Neural cell (in vitro differentiated cells): ENCODE measurements at regions not wholly inside any gene's neighbourhood (a gene's known extent, or its start where the extent isn't known, plus 50 kb on each side); places are given as distances from the start of the nearest gene placed in this dataset.

ENCODE experiments used
- H2AFZ ChIP-seq: fragments of 200-600, 300-800 bp; sonication (generic), shearing (Covaris generic); 2 replicates; pipeline ENCODE4 v1.6.0; 2014; ENCODE audit warnings: low read depth, mild to moderate bottlenecking, antibody characterized with exemption, low read length, moderate library complexity
- H3F3A ChIP-seq: fragments of 200-600 bp; shearing (Covaris generic); 2 replicates; pipeline ENCODE4 v1.6.1; 2016; ENCODE audit warnings: mild to moderate bottlenecking, moderate library complexity, mixed read lengths, antibody characterized with exemption, low read length; ENCODE audit not compliant: insufficient read depth, poor library complexity, severe bottlenecking
- H3K27ac ChIP-seq: fragments of 200-600, 300-800 bp; sonication (generic), shearing (Covaris generic); 2 replicates; pipeline ENCODE4 v1.5.1; 2014; ENCODE audit warnings: mild to moderate bottlenecking, low read length, moderate library complexity
- H3K27me3 ChIP-seq: fragments of 300-800, 200-600 bp; sonication (generic), shearing (Covaris generic); 2 replicates; pipeline ENCODE4 v1.6.0; 2014; ENCODE audit warnings: mild to moderate bottlenecking, low read depth, low read length, moderate library complexity; ENCODE audit not compliant: insufficient read depth
- H3K36me3 ChIP-seq: fragments of 300-800, 200-600 bp; sonication (generic), shearing (Covaris generic); 2 replicates; pipeline ENCODE4 v1.5.1; 2014; ENCODE audit warnings: mild to moderate bottlenecking, antibody characterized with exemption, low read length, moderate library complexity; ENCODE audit not compliant: insufficient read depth
- H3K4me2 ChIP-seq: fragments of 300-800, 200-600 bp; sonication (generic), shearing (Covaris generic); 2 replicates; pipeline ENCODE4 v1.6.0; 2014; ENCODE audit warnings: mild to moderate bottlenecking, low read length
- H3K4me3 ChIP-seq: fragments of 300-800, 200-600 bp; sonication (generic), shearing (Covaris generic); 2 replicates; pipeline ENCODE4 v1.5.1; 2014; ENCODE audit warnings: mild to moderate bottlenecking, low read length, moderate library complexity
- H3K79me2 ChIP-seq: fragments of 200-600 bp; shearing (Covaris generic); replicated peaks from 2 replicates; pipeline ENCODE4 v1.6.0; 2014; ENCODE audit warnings: mild to moderate bottlenecking, low read length, moderate library complexity; ENCODE audit not compliant: insufficient read depth
- H3K9ac ChIP-seq: fragments of 300-800, 200-600 bp; sonication (generic), shearing (Covaris generic); 2 replicates; pipeline ENCODE4 v1.6.1; 2016; ENCODE audit warnings: mild to moderate bottlenecking, low read length, mixed read lengths
- H3K9me2 ChIP-seq: fragments of 200-600 bp; shearing (Covaris generic); 2 replicates; pipeline ENCODE4 v1.6.1; 2016; ENCODE audit warnings: mild to moderate bottlenecking, low read length, mixed read lengths; ENCODE audit not compliant: insufficient read depth
- H3K9me3 ChIP-seq: fragments of 200-600, 300-800 bp; sonication (generic), shearing (Covaris generic); 2 replicates; pipeline ENCODE4 v1.6.1; 2016; ENCODE audit warnings: mild to moderate bottlenecking, mixed run types, low read length, moderate library complexity, mixed read lengths
- H4K20me1 ChIP-seq: fragments of 200-600 bp; shearing (Covaris generic); 2 replicates; pipeline ENCODE4 v1.6.1; 2016; ENCODE audit warnings: mild to moderate bottlenecking, mixed run types; ENCODE audit not compliant: insufficient read depth
- EP300 ChIP-seq: fragments of 450-650 bp; conservative IDR thresholded peaks from 2 replicates; pipeline ENCODE4 v1.6.1; 2014; ENCODE audit warnings: antibody characterized with exemption, mild to moderate bottlenecking, moderate library complexity; ENCODE audit not compliant: poor library complexity, severe bottlenecking
- EZH2 ChIP-seq: fragments of 200-600, 300-800 bp; shearing (Covaris generic), sonication (generic); IDR thresholded peaks from 2 replicates; pipeline ENCODE4 v1.6.1; 2014; ENCODE audit warnings: antibody characterized with exemption, low read length, borderline replicate concordance, mild to moderate bottlenecking; ENCODE audit not compliant: insufficient read depth, poor library complexity, severe bottlenecking
- POLR2AphosphoS5 ChIP-seq: IDR thresholded peaks from 2 replicates; pipeline ENCODE4 v1.6.1; 2012
- RAD21 ChIP-seq: fragments of 450-650 bp; conservative IDR thresholded peaks from 2 replicates; pipeline ENCODE4 v1.6.1; 2014; ENCODE audit warnings: antibody characterized with exemption, mild to moderate bottlenecking, moderate library complexity
- TAF1 ChIP-seq: IDR thresholded peaks from 2 replicates; pipeline ENCODE4 v1.6.1; 2012; ENCODE audit warnings: low read depth
- TF ChIP-seq, protein P1 (sequence below): fragments of 450-650 bp; IDR thresholded peaks from 2 replicates; pipeline ENCODE4 v1.5.1; 2014; ENCODE audit warnings: antibody characterized with exemption, mild to moderate bottlenecking, moderate library complexity; ENCODE audit not compliant: poor library complexity, severe bottlenecking
- TF ChIP-seq, protein P2 (sequence below): IDR thresholded peaks from 2 replicates; pipeline ENCODE4 v1.6.1; 2012; ENCODE audit warnings: borderline replicate concordance

DNA sequence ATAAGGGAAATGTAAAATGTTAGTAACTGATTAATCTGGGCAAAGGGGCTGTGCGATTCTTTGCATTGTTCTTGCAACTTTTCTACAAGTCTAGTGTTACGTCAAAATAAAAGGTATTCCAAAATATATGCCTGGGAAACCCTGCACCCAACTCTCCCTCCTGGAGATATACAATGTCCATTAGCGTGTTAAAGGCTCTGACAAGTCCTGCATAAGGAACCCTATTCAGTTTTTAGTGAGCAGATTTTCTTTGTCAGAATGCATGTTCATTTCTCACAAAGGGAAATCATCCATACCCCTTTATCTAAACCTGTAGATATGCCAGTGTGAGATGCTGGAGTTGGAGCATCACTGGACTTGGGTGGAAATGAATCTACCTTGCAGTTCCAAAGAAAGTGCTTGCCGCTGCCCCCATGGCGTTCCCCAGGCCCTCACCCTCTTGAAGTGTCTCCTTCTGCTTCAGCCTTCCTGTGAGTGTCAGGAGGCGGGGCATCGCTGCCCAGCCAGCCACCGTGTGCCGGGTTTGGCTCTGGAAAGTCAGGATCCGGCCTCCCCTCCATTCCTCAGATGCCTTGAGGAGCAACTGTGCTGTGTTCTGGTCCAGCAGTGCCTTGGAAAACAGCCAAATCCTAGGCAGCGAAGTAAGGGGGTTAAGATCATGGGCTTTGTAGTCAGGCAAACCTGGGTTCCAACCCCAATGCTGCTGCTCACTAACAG, 85.5 kb downstream of the RMI2 start:
- no peak overlapping the region for H3K4me3 ChIP-seq
- no peaks in the 10 kb centered on the region for H4K20me1 ChIP-seq
- no peaks in the 10 kb centered on the region for H3F3A ChIP-seq
- no peaks in the 10 kb centered on the region for H3K36me3 ChIP-seq
- no peaks in the 10 kb centered on the region for H3K9me2 ChIP-seq
- TF ChIP-seq, protein P1, sequence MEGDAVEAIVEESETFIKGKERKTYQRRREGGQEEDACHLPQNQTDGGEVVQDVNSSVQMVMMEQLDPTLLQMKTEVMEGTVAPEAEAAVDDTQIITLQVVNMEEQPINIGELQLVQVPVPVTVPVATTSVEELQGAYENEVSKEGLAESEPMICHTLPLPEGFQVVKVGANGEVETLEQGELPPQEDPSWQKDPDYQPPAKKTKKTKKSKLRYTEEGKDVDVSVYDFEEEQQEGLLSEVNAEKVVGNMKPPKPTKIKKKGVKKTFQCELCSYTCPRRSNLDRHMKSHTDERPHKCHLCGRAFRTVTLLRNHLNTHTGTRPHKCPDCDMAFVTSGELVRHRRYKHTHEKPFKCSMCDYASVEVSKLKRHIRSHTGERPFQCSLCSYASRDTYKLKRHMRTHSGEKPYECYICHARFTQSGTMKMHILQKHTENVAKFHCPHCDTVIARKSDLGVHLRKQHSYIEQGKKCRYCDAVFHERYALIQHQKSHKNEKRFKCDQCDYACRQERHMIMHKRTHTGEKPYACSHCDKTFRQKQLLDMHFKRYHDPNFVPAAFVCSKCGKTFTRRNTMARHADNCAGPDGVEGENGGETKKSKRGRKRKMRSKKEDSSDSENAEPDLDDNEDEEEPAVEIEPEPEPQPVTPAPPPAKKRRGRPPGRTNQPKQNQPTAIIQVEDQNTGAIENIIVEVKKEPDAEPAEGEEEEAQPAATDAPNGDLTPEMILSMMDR, result no peak
- TF ChIP-seq EZH2 (no peak), EP300 (no peak), POLR2AphosphoS5 (no peak), RAD21 (no peak)
- TF ChIP-seq, protein P2, sequence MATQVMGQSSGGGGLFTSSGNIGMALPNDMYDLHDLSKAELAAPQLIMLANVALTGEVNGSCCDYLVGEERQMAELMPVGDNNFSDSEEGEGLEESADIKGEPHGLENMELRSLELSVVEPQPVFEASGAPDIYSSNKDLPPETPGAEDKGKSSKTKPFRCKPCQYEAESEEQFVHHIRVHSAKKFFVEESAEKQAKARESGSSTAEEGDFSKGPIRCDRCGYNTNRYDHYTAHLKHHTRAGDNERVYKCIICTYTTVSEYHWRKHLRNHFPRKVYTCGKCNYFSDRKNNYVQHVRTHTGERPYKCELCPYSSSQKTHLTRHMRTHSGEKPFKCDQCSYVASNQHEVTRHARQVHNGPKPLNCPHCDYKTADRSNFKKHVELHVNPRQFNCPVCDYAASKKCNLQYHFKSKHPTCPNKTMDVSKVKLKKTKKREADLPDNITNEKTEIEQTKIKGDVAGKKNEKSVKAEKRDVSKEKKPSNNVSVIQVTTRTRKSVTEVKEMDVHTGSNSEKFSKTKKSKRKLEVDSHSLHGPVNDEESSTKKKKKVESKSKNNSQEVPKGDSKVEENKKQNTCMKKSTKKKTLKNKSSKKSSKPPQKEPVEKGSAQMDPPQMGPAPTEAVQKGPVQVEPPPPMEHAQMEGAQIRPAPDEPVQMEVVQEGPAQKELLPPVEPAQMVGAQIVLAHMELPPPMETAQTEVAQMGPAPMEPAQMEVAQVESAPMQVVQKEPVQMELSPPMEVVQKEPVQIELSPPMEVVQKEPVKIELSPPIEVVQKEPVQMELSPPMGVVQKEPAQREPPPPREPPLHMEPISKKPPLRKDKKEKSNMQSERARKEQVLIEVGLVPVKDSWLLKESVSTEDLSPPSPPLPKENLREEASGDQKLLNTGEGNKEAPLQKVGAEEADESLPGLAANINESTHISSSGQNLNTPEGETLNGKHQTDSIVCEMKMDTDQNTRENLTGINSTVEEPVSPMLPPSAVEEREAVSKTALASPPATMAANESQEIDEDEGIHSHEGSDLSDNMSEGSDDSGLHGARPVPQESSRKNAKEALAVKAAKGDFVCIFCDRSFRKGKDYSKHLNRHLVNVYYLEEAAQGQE, result no peak
- H3K79me2 ChIP-seq, result no peaks in the 10 kb centered on the region
- H2AFZ ChIP-seq, result no peak overlapping the region
- no peaks in the 10 kb centered on the region for H3K9me3 ChIP-seq
- no peaks in the 10 kb centered on the region for H3K27me3 ChIP-seq
- H3K27ac ChIP-seq, result no peak overlapping the region
- H3K9ac ChIP-seq, result no peak overlapping the region
- no peak overlapping the region for H3K4me2 ChIP-seq

DNA sequence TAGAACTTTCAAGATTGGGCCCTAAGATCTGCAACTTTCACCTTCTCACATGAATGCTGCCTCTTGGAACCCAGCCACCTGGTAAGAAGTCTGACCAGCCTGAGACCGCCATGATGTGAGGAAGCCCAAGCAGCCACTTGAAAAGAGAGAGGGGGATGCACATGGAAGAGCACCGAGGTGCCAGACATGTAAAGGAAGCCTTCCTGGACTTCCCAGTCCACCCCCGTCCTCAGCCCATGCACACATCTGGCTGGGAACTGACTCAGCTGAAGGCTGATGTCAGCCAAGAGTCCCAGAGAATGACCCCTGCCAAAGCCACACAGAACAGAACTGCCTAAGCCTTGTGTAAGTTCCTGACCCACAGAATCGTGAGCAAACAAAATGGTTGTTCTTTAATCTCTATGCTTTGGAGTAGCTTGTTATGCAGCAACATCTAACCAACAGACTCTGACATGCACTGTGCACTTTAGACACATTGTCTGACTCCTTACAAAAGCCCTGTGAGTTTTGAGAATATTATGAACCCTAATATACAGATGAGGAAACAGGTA, 86.7 kb downstream of the RMI2 start:
- H3K27me3 ChIP-seq, result no peaks in the 10 kb centered on the region
- H3K9me2 ChIP-seq, result no peaks in the 10 kb centered on the region
- no peaks in the 10 kb centered on the region for H3K79me2 ChIP-seq
- H3K36me3 ChIP-seq, result no peaks in the 10 kb centered on the region
- no peak overlapping the region for H3K27ac ChIP-seq
- H3F3A ChIP-seq, result no peaks in the 10 kb centered on the region
- TF ChIP-seq, protein P2, result no peak
- TF ChIP-seq EZH2 (no peak), EP300 (no peak), RAD21 (no peak), TAF1 (no peak)
- TF ChIP-seq, protein P1, result no peak
- H3K4me3 ChIP-seq, result no peak overlapping the region
- H3K9ac ChIP-seq, result no peak overlapping the region
- no peaks in the 10 kb centered on the region for H3K9me3 ChIP-seq
- no peak overlapping the region for H3K4me2 ChIP-seq
- no peak overlapping the region for H2AFZ ChIP-seq
- H4K20me1 ChIP-seq, result no peaks in the 10 kb centered on the region
